SU-DHL-6 (cell line): ENCODE measurements at regions not wholly inside any gene's neighbourhood (a gene's known extent, or its start where the extent isn't known, plus 50 kb on each side); places are given as distances from the start of the nearest gene placed in this dataset.

Experiments used
- H2AFZ ChIP-seq: fragments of 200-600 bp; sonication (generic); 2 replicates; pipeline ENCODE4 v1.6.1; 2014; ENCODE audit warnings: low read depth, mild to moderate bottlenecking, moderate library complexity, mixed read lengths, antibody characterized with exemption, low read length; ENCODE audit not compliant: severe bottlenecking
- H3F3A ChIP-seq: fragments of 200-600 bp; shearing (Covaris generic); 2 replicates; pipeline ENCODE4 v1.6.0; 2016; ENCODE audit warnings: antibody characterized with exemption, mild to moderate bottlenecking; ENCODE audit not compliant: insufficient read depth
- H3K27ac ChIP-seq: fragments of 200-600 bp; sonication (generic); 2 replicates; pipeline ENCODE4 v1.5.1; 2016; ENCODE audit warnings: low read depth, mild to moderate bottlenecking, low read length, moderate library complexity, mixed read lengths
- H3K27me3 ChIP-seq: fragments of 200-600 bp; sonication (generic), shearing (Covaris generic); 2 replicates; pipeline ENCODE4 v1.6.0; 2014; ENCODE audit warnings: mild to moderate bottlenecking, low read length
- H3K36me3 ChIP-seq: fragments of 200-600 bp; sonication (generic); 2 replicates; pipeline ENCODE4 v1.6.1; 2014; ENCODE audit warnings: mild to moderate bottlenecking, low read length, mixed read lengths
- H3K4me2 ChIP-seq: fragments of 300-600, 200-600 bp; shearing (Covaris generic), sonication (generic); 2 replicates; pipeline ENCODE4 v1.6.0; 2014; ENCODE audit warnings: low read length, low read depth, mild to moderate bottlenecking; ENCODE audit not compliant: poor library complexity, severe bottlenecking
- H3K4me3 ChIP-seq: fragments of 200-600 bp; sonication (generic); 2 replicates; pipeline ENCODE4 v1.5.1; 2014; ENCODE audit warnings: antibody characterized with exemption, low read length, mild to moderate bottlenecking, mixed read lengths; ENCODE audit not compliant: insufficient read depth, poor library complexity, severe bottlenecking
- H3K79me2 ChIP-seq: fragments of 200-600 bp; sonication (generic); 2 replicates; pipeline ENCODE4 v1.6.1; 2014; ENCODE audit warnings: mild to moderate bottlenecking, low read length, moderate library complexity; ENCODE audit not compliant: insufficient read depth
- H3K9ac ChIP-seq: fragments of 200-600 bp; sonication (generic); 2 replicates; pipeline ENCODE4 v1.7.0; 2014; ENCODE audit warnings: mild to moderate bottlenecking, low read length
- H3K9me2 ChIP-seq: fragments of 200-600 bp; sonication (generic); replicated peaks from 2 replicates; pipeline ENCODE4 v1.6.1; 2014; ENCODE audit warnings: low read length; ENCODE audit not compliant: insufficient read depth
- H3K9me3 ChIP-seq: fragments of 200-600 bp; sonication (generic); 2 replicates; pipeline ENCODE4 v1.6.1; 2014; ENCODE audit warnings: low read length, mixed read lengths; ENCODE audit not compliant: insufficient read depth
- H4K20me1 ChIP-seq: fragments of 200-600 bp; sonication (generic); 2 replicates; pipeline ENCODE4 v1.6.1; 2014; ENCODE audit warnings: low read depth, mild to moderate bottlenecking, antibody characterized with exemption, low read length, moderate library complexity, mixed read lengths
- CTCF ChIP-seq: fragments of 200-600 bp; sonication (generic); IDR thresholded peaks from one replicate; pipeline ENCODE4 v1.5.1; 2017; ENCODE audit warnings: antibody characterized with exemption, mild to moderate bottlenecking, low read length, moderate library complexity; ENCODE audit not compliant: insufficient read depth, poor library complexity, severe bottlenecking
- EZH2phosphoT487 ChIP-seq: fragments of 200-600 bp; sonication (generic), shearing (Covaris generic); conservative IDR thresholded peaks from 2 replicates; pipeline ENCODE4 v1.6.1; 2018; ENCODE audit warnings: mild to moderate bottlenecking, antibody characterized with exemption, low read length, moderate library complexity, mixed read lengths

DNA sequence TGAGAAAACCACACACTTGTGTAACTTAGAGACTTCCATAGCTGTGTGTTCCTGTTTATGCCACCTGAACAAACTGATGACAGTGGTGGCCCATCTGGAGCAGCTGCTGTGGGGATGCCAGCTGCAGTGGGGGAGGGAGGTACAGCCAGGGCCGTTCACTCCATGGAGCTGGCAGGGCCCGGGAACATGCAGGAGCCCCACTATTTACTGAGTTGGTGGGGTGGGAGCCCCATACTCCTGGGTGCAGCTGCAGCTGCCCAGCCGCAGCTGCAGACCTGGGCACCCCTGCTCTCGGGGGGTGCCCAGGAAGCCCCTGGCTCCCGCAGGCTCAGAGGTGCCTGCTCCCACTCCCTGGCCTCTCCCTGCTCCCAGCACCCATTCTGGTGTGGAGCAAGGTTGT is 398.6 kb upstream of the RASGEF1B start:
- H3K4me3 ChIP-seq: no peak overlapping the region
- H3K9me2 ChIP-seq: no peaks in the 10 kb centered on the region
- H3K36me3 ChIP-seq: no peaks in the 10 kb centered on the region
- no peak overlapping the region for H3K9ac ChIP-seq
- H3K27me3 ChIP-seq: no peaks in the 10 kb centered on the region
- no peaks in the 10 kb centered on the region for H3K79me2 ChIP-seq
- H4K20me1 ChIP-seq: no peaks in the 10 kb centered on the region
- H2AFZ ChIP-seq: no peak overlapping the region
- no peaks in the 10 kb centered on the region for H3K9me3 ChIP-seq
- H3K27ac ChIP-seq: no peak overlapping the region
- TF ChIP-seq EZH2phosphoT487: no peak
- TF ChIP-seq CTCF: no peak
- H3F3A ChIP-seq: no peaks in the 10 kb centered on the region
- H3K4me2 ChIP-seq: no peak overlapping the region

GRCh38 chr4:81860111-81860510 is 388.4 kb upstream of the RASGEF1B start:
- Histone ChIP-seq H4K20me1 (no peaks in the 10 kb centered on the region), H2AFZ (no peak overlapping the region), H3K9me3 (no peaks in the 10 kb centered on the region), H3K4me2 (no peak overlapping the region), H3F3A (no peaks in the 10 kb centered on the region), H3K36me3 (no peaks in the 10 kb centered on the region), H3K27me3 (no peaks in the 10 kb centered on the region), H3K79me2 (no peaks in the 10 kb centered on the region), H3K4me3 (no peak overlapping the region), H3K27ac (no peak overlapping the region), H3K9ac (no peak overlapping the region), H3K9me2 (no peaks in the 10 kb centered on the region)
- TF ChIP-seq EZH2phosphoT487 (no peak), CTCF (no peak)

DNA sequence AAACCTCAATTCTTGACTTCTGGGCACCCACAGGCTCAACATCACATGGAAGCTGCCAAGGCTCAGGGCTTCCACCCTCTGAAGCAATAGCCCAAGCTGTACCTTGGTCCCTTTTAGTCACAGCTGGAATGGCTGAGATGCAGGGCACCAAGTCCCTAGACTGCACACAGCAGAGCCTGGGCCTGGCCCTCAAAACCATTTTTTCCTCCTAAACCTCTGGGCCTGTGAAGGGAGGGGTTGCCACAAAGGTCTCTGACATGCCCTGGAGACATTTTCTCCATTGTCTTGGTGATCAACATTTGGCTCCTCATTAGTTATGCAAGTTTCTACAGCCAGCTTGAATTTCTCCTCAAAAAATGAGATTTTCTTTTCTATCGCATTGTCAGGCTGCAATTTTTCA is 382.7 kb upstream of the RASGEF1B start:
- Histone ChIP-seq H3K9me3 (no peaks in the 10 kb centered on the region), H3K36me3 (no peaks in the 10 kb centered on the region), H3K4me3 (no peak overlapping the region), H3F3A (no peaks in the 10 kb centered on the region), H3K9ac (no peak overlapping the region), H3K4me2 (no peak overlapping the region), H3K27ac (no peak overlapping the region), H3K9me2 (no peaks in the 10 kb centered on the region), H4K20me1 (no peaks in the 10 kb centered on the region), H3K27me3 (no peaks in the 10 kb centered on the region), H3K79me2 (no peaks in the 10 kb centered on the region), H2AFZ (no peak overlapping the region)
- TF ChIP-seq CTCF: no peak
- TF ChIP-seq EZH2phosphoT487: no peak
